ENCODE measurements at regions not wholly inside any gene's neighbourhood (a gene's known extent, or its start where the extent isn't known, plus 50 kb on each side); places are given as distances from the start of the nearest gene placed in this dataset.

DNA sequence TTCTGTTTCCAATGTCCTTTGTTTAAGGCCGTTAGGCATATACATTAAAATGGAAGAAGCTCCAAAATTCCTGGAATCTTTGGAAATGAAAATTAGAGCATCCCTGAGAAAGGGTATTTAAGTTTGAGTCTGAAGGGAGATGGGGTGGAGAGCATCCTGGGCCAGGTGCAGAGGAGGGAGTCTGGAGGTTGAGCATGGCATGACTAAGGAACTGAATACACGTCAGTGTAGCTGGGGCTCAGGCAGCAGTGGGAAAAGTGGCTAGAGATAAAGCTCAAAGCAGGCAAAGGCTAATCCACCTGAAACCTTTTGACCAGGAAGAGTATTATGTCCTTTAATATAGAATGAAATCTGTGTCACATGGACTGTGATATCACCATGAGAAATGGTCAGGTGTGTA, 669.0 kb upstream of the RBFOX1 start:
- H3K27ac ChIP-seq (ENCODE audit: low read depth in 2 of 2, low read length in 2 of 2), result no peak overlapping the region
- no peaks in the 10 kb centered on the region for H3K36me3 ChIP-seq (ENCODE audit: control insufficient read depth in 2 of 2, insufficient read depth in 2 of 2, low read length in 2 of 2)
- H3K9me3 ChIP-seq (ENCODE audit: control insufficient read depth in 2 of 2, low read length in 2 of 2), result no peaks in the 10 kb centered on the region
- H3K9ac ChIP-seq (ENCODE audit: low read depth in 1 of 2, low read length in 2 of 2), result no peak overlapping the region
- no peak overlapping the region for H3K4me3 ChIP-seq (ENCODE audit: low read length in 2 of 2)
- no peaks in the 10 kb centered on the region for H3K27me3 ChIP-seq (ENCODE audit: control insufficient read depth in 2 of 2, insufficient read depth in 2 of 2, low read length in 2 of 2)
- no peaks in the 10 kb centered on the region for H3K4me1 ChIP-seq (ENCODE audit: control insufficient read depth in 2 of 2, insufficient read depth in 2 of 2, low read length in 2 of 2)

GRCh38 chr16:6656760-6657159, 675.9 kb upstream of the RBFOX1 start:
- H3K4me1 ChIP-seq (ENCODE audit: control insufficient read depth in 2 of 2, insufficient read depth in 2 of 2, low read length in 2 of 2), result no peaks in the 10 kb centered on the region
- no peak overlapping the region for H3K27ac ChIP-seq (ENCODE audit: low read depth in 2 of 2, low read length in 2 of 2)
- H3K9me3 ChIP-seq (ENCODE audit: control insufficient read depth in 2 of 2, low read length in 2 of 2), result no peaks in the 10 kb centered on the region
- H3K27me3 ChIP-seq (ENCODE audit: control insufficient read depth in 2 of 2, insufficient read depth in 2 of 2, low read length in 2 of 2), result no peaks in the 10 kb centered on the region
- H3K36me3 ChIP-seq (ENCODE audit: control insufficient read depth in 2 of 2, insufficient read depth in 2 of 2, low read length in 2 of 2), result no peaks in the 10 kb centered on the region
- H3K4me3 ChIP-seq (ENCODE audit: low read length in 2 of 2), result no peak overlapping the region
- H3K9ac ChIP-seq (ENCODE audit: low read depth in 1 of 2, low read length in 2 of 2), result no peak overlapping the region

- Histone ChIP-seq H3K9ac (ENCODE audit: low read depth in 1 of 2, low read length in 2 of 2) (no peak overlapping the region), H3K4me1 (ENCODE audit: control insufficient read depth in 2 of 2, insufficient read depth in 2 of 2, low read length in 2 of 2) (no peaks in the 10 kb centered on the region), H3K4me3 (ENCODE audit: low read length in 2 of 2) (no peak overlapping the region), H3K27ac (ENCODE audit: low read depth in 2 of 2, low read length in 2 of 2) (no peak overlapping the region), H3K9me3 (ENCODE audit: control insufficient read depth in 2 of 2, low read length in 2 of 2) (no peaks in the 10 kb centered on the region), H3K36me3 (ENCODE audit: control insufficient read depth in 2 of 2, insufficient read depth in 2 of 2, low read length in 2 of 2) (no peaks in the 10 kb centered on the region), H3K27me3 (ENCODE audit: control insufficient read depth in 2 of 2, insufficient read depth in 2 of 2, low read length in 2 of 2) (no peaks in the 10 kb centered on the region)
These were observed 685.8 kb upstream of the RBFOX1 start for GRCh38 chr16:6646891-6647290.

- Histone ChIP-seq H3K9me3 (ENCODE audit: control insufficient read depth in 2 of 2, low read length in 2 of 2) (no peaks in the 10 kb centered on the region), H3K36me3 (ENCODE audit: control insufficient read depth in 2 of 2, insufficient read depth in 2 of 2, low read length in 2 of 2) (no peaks in the 10 kb centered on the region), H3K27ac (ENCODE audit: low read depth in 2 of 2, low read length in 2 of 2) (no peak overlapping the region), H3K4me3 (ENCODE audit: low read length in 2 of 2) (no peak overlapping the region), H3K4me1 (ENCODE audit: control insufficient read depth in 2 of 2, insufficient read depth in 2 of 2, low read length in 2 of 2) (no peaks in the 10 kb centered on the region), H3K9ac (ENCODE audit: low read depth in 1 of 2, low read length in 2 of 2) (no peak overlapping the region), H3K27me3 (ENCODE audit: control insufficient read depth in 2 of 2, insufficient read depth in 2 of 2, low read length in 2 of 2) (no peaks in the 10 kb centered on the region)
These were observed 686.7 kb upstream of the RBFOX1 start for GRCh38 chr16:6645768-6646568.

- Histone ChIP-seq H3K36me3 (ENCODE audit: control insufficient read depth in 2 of 2, insufficient read depth in 2 of 2, low read length in 2 of 2) (no peaks in the 10 kb centered on the region), H3K27me3 (ENCODE audit: control insufficient read depth in 2 of 2, insufficient read depth in 2 of 2, low read length in 2 of 2) (no peaks in the 10 kb centered on the region), H3K27ac (ENCODE audit: low read depth in 2 of 2, low read length in 2 of 2) (no peak overlapping the region), H3K9ac (ENCODE audit: low read depth in 1 of 2, low read length in 2 of 2) (no peak overlapping the region), H3K9me3 (ENCODE audit: control insufficient read depth in 2 of 2, low read length in 2 of 2) (no peaks in the 10 kb centered on the region), H3K4me1 (ENCODE audit: control insufficient read depth in 2 of 2, insufficient read depth in 2 of 2, low read length in 2 of 2) (no peaks in the 10 kb centered on the region), H3K4me3 (ENCODE audit: low read length in 2 of 2) (no peak overlapping the region)
These were observed 687.7 kb upstream of the RBFOX1 start for GRCh38 chr16:6644916-6645315.

DNA sequence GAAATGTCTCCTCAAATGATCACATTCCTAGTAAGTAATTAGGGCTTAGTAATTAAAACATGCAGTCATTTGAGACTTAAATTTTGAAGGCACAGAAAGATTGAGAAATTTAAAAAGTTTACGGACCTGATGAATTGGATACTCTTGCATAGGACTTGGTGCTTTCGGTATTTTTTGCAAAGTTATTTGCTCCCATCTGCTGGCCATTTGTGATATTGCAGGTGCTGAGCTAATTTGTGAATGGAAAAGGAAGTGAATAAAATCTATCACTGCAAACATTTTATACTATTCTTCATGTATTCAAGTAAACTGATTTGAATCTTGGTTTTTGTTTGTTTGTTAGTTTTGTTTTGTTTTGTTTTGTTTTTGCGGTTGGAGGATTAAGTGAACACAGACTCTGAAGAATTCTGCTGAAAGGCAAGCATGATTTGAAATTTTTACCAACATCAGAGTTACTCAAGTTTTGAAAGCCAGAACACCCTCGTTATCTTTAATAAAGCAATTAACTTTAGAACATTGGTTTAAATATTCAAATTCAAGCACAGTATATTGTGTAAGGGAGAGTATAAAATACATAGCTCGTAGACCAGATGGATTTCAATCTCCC, 689.5 kb upstream of the RBFOX1 start:
- Histone ChIP-seq H3K9me3 (ENCODE audit: control insufficient read depth in 2 of 2, low read length in 2 of 2) (no peaks in the 10 kb centered on the region), H3K9ac (ENCODE audit: low read depth in 1 of 2, low read length in 2 of 2) (no peak overlapping the region), H3K27me3 (ENCODE audit: control insufficient read depth in 2 of 2, insufficient read depth in 2 of 2, low read length in 2 of 2) (no peaks in the 10 kb centered on the region), H3K27ac (ENCODE audit: low read depth in 2 of 2, low read length in 2 of 2) (no peak overlapping the region), H3K36me3 (ENCODE audit: control insufficient read depth in 2 of 2, insufficient read depth in 2 of 2, low read length in 2 of 2) (no peaks in the 10 kb centered on the region), H3K4me3 (ENCODE audit: low read length in 2 of 2) (no peak overlapping the region), H3K4me1 (ENCODE audit: control insufficient read depth in 2 of 2, insufficient read depth in 2 of 2, low read length in 2 of 2) (no peaks in the 10 kb centered on the region)

DNA sequence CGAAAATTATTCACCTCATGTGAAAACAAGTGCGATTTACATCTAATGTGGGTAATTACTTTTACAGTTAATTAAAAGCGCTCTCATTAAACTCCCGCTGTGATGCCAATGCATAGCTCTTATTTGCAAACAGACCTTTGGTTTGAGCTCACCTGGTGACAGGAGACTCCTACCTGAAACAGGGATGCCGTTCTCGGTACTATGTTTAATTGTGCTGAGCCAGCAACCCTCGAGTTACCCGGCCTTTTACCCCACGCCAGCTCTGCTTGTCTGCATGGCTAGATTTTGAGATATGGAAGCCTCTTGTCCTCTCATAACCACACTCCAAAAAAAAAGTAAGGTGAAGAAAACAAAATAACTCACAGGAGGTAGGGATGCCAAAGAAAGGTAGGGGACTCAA, 690.4 kb upstream of the RBFOX1 start:
- H3K4me1 ChIP-seq (ENCODE audit: control insufficient read depth in 2 of 2, insufficient read depth in 2 of 2, low read length in 2 of 2), result no peaks in the 10 kb centered on the region
- H3K9ac ChIP-seq (ENCODE audit: low read depth in 1 of 2, low read length in 2 of 2), result no peak overlapping the region
- no peaks in the 10 kb centered on the region for H3K27me3 ChIP-seq (ENCODE audit: control insufficient read depth in 2 of 2, insufficient read depth in 2 of 2, low read length in 2 of 2)
- H3K27ac ChIP-seq (ENCODE audit: low read depth in 2 of 2, low read length in 2 of 2), result no peak overlapping the region
- no peaks in the 10 kb centered on the region for H3K36me3 ChIP-seq (ENCODE audit: control insufficient read depth in 2 of 2, insufficient read depth in 2 of 2, low read length in 2 of 2)
- no peaks in the 10 kb centered on the region for H3K9me3 ChIP-seq (ENCODE audit: control insufficient read depth in 2 of 2, low read length in 2 of 2)
- no peak overlapping the region for H3K4me3 ChIP-seq (ENCODE audit: low read length in 2 of 2)

DNA sequence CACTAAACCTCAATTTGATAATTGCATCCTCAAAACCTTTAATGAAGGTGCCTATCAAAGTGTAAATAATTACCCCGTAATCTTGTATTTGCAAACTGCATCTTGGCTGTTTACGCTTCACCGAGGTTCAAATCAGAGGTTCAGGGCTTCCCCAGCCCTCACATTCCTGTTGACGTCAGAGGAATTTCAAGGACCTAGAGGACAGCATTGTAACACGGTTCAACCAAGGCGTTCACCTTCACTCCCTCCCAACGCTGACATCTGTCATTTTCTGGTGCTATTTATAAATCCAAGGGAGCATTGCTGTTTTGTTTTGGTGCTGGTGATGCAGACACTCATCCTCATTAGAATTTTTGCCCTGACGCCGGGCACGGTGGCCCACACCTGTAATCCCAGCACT, 691.6 kb upstream of the RBFOX1 start:
- Histone ChIP-seq H3K4me3 (ENCODE audit: low read length in 2 of 2) (no peak overlapping the region), H3K9ac (ENCODE audit: low read depth in 1 of 2, low read length in 2 of 2) (no peak overlapping the region)

GRCh38 chr16:6636457-6636856, 696.2 kb upstream of the RBFOX1 start:
- Histone ChIP-seq H3K9ac (ENCODE audit: low read depth in 1 of 2, low read length in 2 of 2) (no peak overlapping the region), H3K4me1 (ENCODE audit: control insufficient read depth in 2 of 2, insufficient read depth in 2 of 2, low read length in 2 of 2) (no peaks in the 10 kb centered on the region), H3K9me3 (ENCODE audit: control insufficient read depth in 2 of 2, low read length in 2 of 2) (no peaks in the 10 kb centered on the region), H3K27me3 (ENCODE audit: control insufficient read depth in 2 of 2, insufficient read depth in 2 of 2, low read length in 2 of 2) (no peaks in the 10 kb centered on the region), H3K36me3 (ENCODE audit: control insufficient read depth in 2 of 2, insufficient read depth in 2 of 2, low read length in 2 of 2) (no peaks in the 10 kb centered on the region), H3K4me3 (ENCODE audit: low read length in 2 of 2) (no peak overlapping the region), H3K27ac (ENCODE audit: low read depth in 2 of 2, low read length in 2 of 2) (no peak overlapping the region)

More for the DNA sequence above, 691.6 kb upstream of the RBFOX1 start:
- no peaks in the 10 kb centered on the region for H3K27me3 ChIP-seq (ENCODE audit: control insufficient read depth in 2 of 2, insufficient read depth in 2 of 2, low read length in 2 of 2)
- H3K36me3 ChIP-seq (ENCODE audit: control insufficient read depth in 2 of 2, insufficient read depth in 2 of 2, low read length in 2 of 2), result no peaks in the 10 kb centered on the region
- H3K27ac ChIP-seq (ENCODE audit: low read depth in 2 of 2, low read length in 2 of 2), result no peak overlapping the region
- no peaks in the 10 kb centered on the region for H3K4me1 ChIP-seq (ENCODE audit: control insufficient read depth in 2 of 2, insufficient read depth in 2 of 2, low read length in 2 of 2)
- H3K9me3 ChIP-seq (ENCODE audit: control insufficient read depth in 2 of 2, low read length in 2 of 2), result no peaks in the 10 kb centered on the region

DNA sequence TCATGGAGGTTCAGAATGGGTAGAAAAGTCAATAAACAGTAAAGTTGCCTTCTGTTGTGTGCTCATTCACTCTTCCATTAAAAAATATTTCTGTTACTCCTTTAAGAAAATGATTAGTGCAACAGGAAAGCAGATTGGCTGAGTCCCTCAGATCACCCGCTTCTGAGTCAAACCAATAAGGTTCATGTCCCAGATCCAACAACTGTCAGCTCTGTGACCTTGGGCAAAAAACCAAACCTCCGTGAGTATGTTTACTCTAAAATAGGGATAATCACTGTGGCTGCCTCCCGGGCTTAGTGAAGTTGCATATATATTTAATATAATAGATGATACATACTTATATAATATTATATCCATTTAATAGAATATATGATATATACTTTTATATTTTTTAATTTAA, 698.5 kb upstream of the RBFOX1 start:
- Histone ChIP-seq H3K27me3 (ENCODE audit: control insufficient read depth in 2 of 2, insufficient read depth in 2 of 2, low read length in 2 of 2) (no peaks in the 10 kb centered on the region), H3K4me1 (ENCODE audit: control insufficient read depth in 2 of 2, insufficient read depth in 2 of 2, low read length in 2 of 2) (no peaks in the 10 kb centered on the region)

More for the DNA sequence above, 698.5 kb upstream of the RBFOX1 start:
- Histone ChIP-seq H3K9me3 (ENCODE audit: control insufficient read depth in 2 of 2, low read length in 2 of 2) (no peaks in the 10 kb centered on the region), H3K27ac (ENCODE audit: low read depth in 2 of 2, low read length in 2 of 2) (no peak overlapping the region), H3K9ac (ENCODE audit: low read depth in 1 of 2, low read length in 2 of 2) (no peak overlapping the region), H3K4me3 (ENCODE audit: low read length in 2 of 2) (no peak overlapping the region), H3K36me3 (ENCODE audit: control insufficient read depth in 2 of 2, insufficient read depth in 2 of 2, low read length in 2 of 2) (no peaks in the 10 kb centered on the region)
